GM23248 (cell line): ENCODE measurements at regions not wholly inside any gene's neighbourhood (a gene's known extent, or its start where the extent isn't known, plus 50 kb on each side); places are given as distances from the start of the nearest gene placed in this dataset.

Experiments used
- EZH2 ChIP-seq: fragments of 200-600 bp; sonication (generic); IDR thresholded peaks from 2 replicates; pipeline ENCODE4 v1.6.1; 2018; ENCODE audit warnings: antibody characterized with exemption, mild to moderate bottlenecking; ENCODE audit not compliant: insufficient read depth, poor library complexity, severe bottlenecking
- EZH2phosphoT487 ChIP-seq: fragments of 200-600 bp; sonication (generic); IDR thresholded peaks from 2 replicates; pipeline ENCODE4 v1.6.1; 2018; ENCODE audit warnings: antibody characterized with exemption, moderate library complexity, mild to moderate bottlenecking, low read depth; ENCODE audit not compliant: insufficient read depth

DNA sequence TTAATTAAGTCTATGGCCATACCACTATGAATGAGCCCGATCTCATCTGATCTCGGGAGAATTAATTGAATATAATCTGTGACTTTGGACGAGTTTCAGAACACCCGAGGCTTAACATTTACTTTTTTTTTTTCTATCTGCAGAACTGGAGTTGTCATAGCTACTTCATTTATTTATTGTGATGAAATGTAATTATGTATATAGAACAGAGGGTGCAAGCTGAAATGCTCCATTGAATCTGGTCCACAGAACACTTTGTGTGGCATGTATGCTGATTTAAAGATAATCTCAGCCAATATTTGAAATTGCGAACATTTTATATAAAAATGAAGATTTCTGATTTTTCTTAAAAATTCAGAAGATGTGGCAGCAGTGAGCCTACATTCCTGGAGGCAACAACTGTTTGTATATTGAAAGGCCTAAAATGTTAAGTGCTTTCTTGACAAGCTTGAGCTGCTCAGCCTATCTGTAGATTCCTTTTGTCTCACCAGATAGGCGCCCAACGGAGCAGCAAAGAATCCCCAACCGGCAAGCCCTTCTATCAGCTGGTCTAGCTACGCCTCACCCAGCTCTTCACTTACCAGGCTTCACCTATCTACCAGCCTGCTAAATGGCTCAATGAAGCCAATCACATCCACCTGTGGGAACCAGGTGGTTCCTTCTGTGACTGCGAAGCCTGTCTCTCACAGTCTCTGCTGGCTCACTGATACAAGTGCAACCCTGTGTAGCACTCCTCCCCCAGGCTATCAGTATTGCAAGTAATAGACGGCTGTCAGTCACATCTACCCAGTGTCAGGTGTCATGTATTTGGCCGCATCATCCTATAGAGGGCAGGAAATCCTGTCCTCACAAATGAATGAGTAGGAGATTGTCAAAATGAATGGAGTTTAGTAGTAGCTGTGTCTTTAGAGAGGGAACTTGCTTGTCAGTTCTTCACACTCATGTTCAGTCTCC is 170.6 kb upstream of the MRPS30 start:
- TF ChIP-seq EZH2 (no peak), EZH2phosphoT487 (no peak)
